T47D (cell line): ENCODE measurements at regions not wholly inside any gene's neighbourhood (a gene's known extent, or its start where the extent isn't known, plus 50 kb on each side); places are given as distances from the start of the nearest gene placed in this dataset.
A peak's percentile ranks its signal among the peaks of the same experiment; 100 is the strongest.

Experiments used
- DNase-seq, 2 experiments: peaks; one replicate each; pipeline versions ENCODE4 v3.0.0 to v3.0.0-alpha.2; 2011 to 2012; ENCODE audit warnings: low read depth in 1 of 2, low spot score in 1 of 2
- JUND ChIP-seq: IDR thresholded peaks from 2 replicates; pipeline ENCODE4 v1.6.1; 2012; ENCODE audit warnings: low read depth
- in situ Hi-C: cut with HindIII; loops from 2 replicates; pipeline ENCODE4 v1.10.0; 2016; ENCODE audit warnings: low sequenced_read_pairs, low pct_unique_long_range_greater_than_20kb

DNA sequence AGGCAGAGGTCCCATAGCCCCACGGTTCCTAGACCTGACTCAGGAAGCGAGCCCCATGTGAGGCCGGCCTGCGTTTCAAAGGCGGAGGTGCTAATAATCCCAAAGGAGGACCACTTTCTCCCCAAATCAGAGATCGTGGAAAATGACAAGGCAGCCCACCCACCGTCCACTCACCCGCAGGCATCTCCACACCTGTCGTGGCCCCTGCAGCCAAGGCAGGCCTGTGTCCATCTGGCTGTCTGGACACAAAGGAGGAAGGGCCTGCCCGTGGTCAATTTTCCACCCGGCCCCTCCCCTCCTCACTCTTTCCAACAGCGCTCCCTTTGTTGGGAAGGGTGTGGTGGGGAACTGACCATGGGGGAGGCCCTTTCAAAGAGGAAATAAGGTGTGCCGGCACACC, 125.3 kb upstream of the TMEM132D start:
- DNase-seq: no peak
- no peak for TF ChIP-seq JUND
- in situ Hi-C loops: no loop called here

DNA sequence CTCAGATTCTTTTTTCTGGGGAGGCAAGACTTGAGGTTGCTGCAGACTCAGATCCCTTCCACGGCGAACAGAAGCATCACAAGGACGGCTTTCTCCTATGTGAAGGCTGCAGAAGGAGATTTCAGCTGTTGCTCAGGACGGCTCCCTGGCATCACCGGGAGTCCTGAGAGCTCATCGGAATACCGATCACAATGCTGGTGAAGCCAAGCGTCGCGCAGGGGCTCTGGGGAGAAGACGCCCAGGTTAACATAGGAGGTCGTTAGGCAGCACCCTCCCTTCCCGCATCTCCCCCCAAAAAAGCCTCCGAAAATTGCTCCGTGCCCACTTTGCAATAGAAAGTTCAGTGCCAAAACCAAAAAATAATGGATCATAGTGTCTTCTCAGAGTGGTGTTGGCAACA, 127.2 kb upstream of the TMEM132D start:
- no peak for TF ChIP-seq JUND
- in situ Hi-C loops: no loop called here
- DNase-seq: no peak

DNA sequence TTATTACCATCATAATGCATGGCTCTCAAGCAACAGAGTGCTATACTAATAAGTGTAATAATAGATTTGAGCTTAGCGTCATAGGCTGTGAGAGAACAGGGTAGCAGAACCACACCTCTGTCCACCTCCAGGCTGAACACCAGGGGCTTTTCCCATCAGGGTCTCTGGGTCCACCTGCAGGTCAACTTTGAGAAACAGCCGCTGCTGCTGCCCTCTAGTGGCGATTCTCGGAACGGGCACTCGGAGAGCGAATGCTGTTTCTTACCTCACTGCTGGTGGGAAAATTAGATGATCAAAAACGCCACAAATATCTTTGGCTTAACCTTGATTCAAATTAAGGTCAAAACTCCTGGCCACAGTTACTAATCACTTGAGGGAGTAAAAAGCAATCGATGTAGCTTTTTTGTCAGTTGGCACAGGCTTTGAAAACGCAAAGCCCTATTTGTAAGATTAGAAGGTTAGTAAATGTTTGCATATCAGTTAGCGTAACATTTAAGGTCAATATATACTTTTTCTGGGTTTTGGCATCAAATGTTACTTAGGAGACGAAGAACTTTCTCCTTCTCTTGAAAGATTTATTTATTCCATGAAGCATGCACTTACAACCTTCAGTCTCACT, 127.9 kb upstream of the TMEM132D start:
- DNase-seq: peak in 1 of 2 experiments; percentile 63
- no peak for TF ChIP-seq JUND
- in situ Hi-C loops: no loop called here

DNA sequence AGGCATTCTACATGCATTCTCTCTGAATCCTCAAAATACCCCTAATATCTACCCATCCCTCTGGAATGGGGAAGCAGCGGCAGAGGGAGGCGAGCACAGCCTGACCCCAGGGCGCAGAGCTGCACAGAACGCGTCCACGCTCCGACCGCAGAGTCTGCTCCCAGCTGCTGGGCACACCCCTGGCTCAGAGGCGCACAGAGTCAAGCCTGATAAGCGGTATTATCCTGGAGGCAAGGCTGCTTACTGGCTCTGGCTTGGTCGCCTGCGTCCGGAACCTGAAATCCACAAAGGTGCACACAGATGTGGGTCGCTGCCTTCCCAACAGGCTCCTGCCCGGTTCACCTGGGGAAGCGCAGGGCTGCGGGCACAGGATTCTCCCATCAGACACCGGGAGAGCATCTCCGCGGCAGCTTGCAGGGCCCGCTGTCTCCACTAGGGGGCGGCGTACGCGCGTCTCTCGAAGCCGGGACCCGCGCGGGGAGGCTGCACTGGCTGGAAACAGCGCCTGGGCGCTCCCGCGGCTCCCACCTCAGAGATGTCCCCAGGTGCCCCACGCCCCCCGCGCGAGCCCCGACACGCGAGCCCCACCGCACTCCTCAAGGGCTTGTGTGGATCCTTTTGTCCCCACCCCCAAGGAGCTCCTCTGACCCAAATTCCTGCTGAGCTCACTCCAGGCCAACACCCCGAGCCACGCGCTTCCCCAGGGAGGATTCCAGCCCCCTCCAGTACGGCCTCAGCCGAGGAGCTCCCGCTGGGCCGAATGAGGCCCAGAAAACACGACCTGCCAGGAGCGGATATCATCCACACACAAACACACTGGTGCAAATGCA, 120.1 kb upstream of the FZD10 start:
- no peak for TF ChIP-seq JUND
- in situ Hi-C loops: no loop called here
- peak in 1 of 2 experiments; percentile 41 for DNase-seq

DNA sequence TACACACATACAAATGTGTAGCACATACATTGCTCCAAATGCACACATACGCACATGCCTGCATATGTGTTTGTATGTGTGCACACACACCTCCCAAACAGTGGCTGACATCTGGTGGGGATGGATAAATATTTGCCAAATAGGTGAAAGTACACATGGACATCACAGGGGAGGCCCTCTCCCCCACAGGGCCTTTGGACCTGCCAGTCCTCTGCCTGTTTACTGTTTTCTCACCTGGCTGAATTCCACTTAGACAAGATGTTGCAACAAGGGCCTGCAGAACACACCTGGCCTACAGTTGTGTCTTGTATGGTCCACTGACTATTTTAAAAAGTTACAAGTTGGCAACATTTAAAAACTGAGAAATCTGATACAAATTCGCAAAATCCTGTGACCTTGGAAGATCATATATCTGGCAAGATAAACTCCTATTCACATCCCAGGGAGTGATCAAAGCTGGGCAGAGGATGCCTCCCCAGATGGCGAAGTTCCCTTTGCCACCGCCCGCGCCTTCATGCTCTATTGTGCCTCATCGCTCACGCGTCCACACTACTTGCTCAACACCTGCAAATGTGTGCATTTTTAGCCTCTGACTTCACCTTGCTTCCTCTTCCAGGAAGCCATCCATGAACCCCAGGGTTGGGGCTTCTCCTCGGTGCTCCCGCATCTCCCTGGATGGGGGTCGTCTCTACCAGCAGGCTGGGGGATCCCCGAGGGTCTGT, 118.4 kb upstream of the FZD10 start:
- DNase-seq: no peak
- in situ Hi-C loops: no loop called here
- no peak for TF ChIP-seq JUND

DNA sequence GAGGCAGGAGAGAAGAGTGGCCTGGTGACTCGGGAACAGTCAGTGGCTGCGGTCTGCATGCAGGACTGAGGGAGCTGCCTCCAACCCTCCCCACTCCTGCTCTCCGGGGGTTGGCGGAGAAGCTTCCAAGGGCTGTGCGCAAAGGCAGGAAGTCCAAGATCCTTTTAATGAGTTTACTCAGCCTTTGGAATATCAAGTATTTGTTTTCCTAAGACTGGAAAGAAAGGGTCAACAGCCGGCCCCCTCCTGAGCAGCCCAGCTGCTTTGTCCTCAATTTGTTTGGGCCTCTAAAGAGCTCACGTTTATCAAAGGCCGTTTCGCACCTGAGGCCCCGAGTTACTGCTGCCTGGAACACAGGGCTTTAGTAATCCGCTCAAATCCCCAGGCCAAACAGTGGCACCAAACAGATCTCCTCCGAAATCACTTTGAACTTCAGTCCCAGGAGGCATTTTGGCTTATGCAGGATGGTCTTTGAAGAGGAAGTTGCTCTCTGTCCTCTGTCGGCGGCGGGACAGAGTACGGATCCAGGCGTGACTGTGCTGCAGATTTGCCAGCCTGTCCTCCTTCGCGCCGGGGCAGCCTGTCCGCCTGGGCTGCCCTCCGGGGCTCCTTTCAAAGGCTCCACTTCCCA, 117.2 kb upstream of the FZD10 start:
- no peak for DNase-seq
- no peak for TF ChIP-seq JUND
- in situ Hi-C loops: no loop called here

DNA sequence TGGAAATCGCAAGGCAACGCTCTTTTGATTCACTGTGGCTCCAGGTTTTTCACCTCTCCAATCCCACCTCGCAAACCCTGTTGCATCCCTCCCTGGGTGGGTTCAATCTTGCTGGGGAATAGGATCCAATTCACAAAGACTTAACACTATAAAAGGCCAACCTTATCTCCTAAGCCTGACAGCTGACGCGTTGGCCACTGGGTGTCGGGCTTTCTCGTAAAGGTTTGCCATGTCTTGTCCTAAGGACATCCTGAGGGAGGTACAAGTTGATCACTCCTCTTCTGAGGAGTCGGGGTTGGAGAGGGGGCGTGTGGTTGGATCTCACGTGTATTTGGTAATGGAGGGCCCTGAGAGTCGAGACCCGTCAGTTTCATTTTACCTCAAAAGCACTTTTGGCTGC, 112.6 kb upstream of the FZD10 start:
- peak in 1 of 2 experiments; percentile 46 for DNase-seq
- in situ Hi-C loops: no loop called here
- TF ChIP-seq JUND: no peak

DNA sequence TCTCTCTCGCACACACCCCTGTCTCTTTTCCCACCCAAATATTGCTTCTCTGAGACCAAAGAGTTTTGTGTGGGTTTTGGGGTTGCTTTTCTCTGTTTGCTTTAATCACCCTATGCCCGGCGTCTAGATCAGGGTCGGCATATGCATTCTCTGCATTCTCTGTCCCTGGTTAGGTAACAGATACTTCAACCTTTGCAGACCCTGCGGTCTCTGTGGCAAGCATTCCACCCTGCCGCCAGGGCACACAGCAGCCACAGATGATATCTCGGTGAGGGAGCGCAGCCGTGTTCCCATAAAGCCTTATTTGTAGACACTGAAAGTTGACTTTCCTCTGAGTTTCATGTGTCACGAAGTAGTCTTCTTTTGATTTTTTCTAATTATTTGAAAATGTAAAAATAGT, 110.4 kb upstream of the FZD10 start:
- DNase-seq: no peak
- no peak for TF ChIP-seq JUND
- in situ Hi-C loops: no loop called here

DNA sequence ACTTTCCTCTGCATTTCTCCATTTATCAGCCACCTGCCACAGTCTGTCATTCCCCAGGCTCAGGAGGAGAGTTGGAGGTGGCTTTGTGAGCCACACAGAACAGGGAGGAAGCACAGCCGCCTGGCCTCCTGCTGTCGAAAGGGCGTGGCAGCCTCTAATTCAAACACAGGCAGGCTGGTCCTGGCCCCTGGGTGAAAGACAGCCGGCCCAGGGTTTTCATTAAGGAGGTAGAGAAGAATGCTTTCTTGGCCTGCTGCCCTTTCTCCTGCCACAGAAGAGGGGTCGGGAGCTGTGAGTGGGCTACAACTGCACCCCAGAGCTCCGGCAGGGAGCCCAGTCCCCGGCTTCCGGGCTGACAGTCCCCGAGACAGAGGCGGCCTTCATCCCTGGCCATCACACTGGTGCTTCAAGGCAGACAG, 108.6 kb upstream of the FZD10 start:
- no peak for DNase-seq
- no peak for TF ChIP-seq JUND
- in situ Hi-C loops: no loop called here

DNA sequence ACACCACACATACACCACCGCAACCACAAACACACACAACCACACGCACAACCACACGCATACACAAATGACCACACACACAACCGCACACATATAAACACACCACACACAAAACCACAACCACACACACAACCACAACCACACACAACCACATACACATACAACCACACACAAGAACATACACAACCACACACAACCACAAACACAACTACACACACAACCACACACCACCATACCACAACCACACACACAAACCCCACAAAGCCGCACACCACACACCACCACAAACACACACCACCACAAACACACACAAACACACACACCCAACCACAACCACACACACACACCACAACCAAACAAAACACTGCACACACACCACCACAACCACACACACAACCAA, 107.5 kb upstream of the FZD10 start:
- in situ Hi-C loops: no loop called here
- no peak for TF ChIP-seq JUND
- no peak for DNase-seq

DNA sequence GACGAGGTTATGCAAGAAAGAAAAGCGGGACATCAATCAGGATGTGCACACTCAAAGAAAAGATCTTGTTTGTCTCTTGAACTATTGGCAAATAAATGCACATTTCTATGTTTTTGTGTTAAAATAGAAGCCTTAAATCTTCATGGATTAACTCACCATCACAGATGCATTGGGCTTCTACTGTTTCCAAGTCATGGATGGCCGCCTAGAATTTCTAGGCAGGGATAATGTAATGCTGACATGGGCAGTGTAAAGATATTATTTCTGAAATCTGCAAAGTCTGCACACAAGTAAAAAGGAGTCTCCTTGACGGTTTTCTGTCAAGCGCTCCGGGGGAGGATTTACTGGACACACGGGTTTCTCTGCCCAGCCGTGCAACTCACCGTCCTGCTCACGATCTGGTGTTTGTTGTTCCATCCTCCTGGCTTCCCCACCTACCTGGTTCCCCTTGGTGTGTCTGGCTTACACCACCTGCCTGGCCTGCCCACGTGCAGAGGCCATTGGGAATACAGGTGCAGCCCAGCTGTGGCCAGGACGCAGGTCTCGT, 103.3 kb upstream of the FZD10 start:
- no peak for TF ChIP-seq JUND
- DNase-seq: no peak
- in situ Hi-C loops: no loop called here

DNA sequence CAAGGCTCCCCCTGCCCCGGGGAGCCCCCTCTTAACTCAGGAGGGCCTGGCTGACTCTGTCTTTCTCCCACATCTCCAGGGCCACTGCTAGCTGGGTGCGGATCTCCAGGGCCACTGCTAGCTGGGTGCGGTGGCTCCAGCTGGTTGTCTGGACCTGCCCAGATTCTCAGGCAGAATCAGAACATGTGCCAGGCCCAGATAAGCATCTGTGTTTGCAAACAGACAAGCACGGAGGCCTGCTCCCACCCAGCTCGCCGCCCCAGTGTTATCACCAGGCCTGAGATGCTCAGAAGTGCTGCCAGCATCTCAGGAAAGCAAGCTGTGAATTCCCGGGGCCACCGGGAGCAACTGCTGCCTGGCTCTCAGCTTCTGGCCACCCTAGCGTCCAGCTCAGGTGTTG, 98.4 kb upstream of the FZD10 start:
- in situ Hi-C loops: no loop called here
- no peak for TF ChIP-seq JUND

More for the DNA sequence above, 98.4 kb upstream of the FZD10 start:
- DNase-seq: no peak
